ENCODE measurements at regions not wholly inside any gene's neighbourhood (a gene's known extent, or its start where the extent isn't known, plus 50 kb on each side); places are given as distances from the start of the nearest gene placed in this dataset.

DNA sequence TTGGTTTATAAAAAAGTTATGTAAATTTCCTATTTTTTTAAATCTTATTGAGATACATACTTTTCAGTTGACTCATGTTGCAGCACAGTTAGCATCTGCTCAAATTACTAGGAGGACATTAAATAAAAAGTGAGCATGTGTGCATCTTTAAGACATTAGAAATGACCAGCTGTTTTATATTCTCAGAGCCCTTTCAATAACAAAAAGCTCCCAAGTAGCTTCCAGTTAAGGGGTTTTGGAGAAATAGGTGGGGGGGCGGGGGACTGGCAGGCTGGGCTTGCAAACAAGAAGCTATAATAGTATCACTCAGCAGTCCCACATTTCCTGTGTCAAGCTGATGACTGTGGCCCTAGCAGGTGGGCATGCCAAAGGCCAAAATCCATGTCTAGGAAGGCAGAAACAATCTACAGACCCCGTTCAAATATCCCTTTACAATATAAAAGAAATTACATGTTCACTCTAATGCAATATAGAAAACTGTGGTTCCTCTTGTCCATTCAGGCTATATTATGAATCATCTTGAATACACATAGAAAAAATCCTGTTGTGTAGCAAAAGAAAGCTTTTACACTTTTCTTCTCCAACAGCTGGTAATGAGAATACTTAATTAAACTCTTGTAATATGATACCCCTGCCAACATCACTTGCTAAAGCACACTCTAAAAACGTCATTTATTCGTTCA lies 1713.2 kb upstream of the SLC10A2 start:
- no peak for DNase-seq

DNA sequence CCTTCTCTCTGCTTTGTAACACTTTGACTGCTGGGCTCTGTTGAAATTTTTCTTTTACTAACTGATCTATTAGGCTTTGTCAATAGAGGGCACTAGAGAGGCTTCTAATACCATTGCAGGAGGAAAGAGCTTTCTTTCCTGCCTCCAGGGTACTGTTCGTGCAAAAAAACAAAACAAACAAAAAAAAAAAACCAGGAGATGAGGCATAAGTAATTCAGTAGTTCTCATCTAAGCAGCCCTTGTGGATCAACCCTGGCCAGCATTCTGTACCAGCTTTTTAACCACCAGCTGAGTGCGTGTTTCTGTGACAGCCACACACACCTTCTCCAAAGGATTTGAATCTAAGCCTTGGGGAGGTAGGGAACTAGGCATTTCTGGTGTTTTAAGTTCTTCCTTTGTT lies 1707.6 kb upstream of the SLC10A2 start:
- no peak for DNase-seq

DNA sequence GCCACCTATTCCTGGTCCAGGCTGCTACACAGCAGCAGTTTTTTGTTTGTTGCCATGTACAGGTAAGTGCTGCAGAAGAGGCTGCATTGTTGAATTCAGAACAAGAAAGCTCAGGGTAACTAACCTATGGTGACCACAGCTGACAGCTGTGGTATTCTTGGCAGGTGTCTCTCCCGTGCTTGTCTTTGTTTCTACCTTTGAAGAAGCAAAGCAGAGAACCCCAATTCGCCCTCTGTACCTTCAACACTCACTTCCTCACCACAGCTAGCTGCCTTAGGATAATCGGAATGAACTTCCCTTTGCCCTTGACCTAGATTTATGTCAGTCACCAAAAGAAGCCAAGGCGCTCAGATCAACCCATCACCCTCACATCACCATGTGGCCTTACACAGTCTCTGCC lies 1703.3 kb upstream of the SLC10A2 start:
- no peak for DNase-seq

DNA sequence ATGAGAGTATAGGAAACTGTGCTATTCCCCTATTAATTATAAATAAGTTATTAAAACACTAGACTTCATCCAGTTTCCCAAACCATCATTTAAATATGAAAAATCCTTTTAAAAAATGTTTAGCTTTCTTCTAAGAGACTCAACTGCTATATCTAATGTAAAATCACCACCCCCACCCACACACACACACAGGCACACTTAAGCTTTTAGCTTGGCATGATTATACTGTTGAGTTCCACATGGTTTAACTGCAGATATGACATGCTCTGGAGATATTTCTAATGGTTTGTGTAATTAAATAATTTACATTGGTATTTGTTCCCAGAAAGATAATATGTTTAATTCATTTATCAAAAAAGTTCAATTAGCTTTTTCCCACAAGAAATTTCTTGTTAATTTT lies 1700.1 kb upstream of the SLC10A2 start:
- no peak for DNase-seq

DNA sequence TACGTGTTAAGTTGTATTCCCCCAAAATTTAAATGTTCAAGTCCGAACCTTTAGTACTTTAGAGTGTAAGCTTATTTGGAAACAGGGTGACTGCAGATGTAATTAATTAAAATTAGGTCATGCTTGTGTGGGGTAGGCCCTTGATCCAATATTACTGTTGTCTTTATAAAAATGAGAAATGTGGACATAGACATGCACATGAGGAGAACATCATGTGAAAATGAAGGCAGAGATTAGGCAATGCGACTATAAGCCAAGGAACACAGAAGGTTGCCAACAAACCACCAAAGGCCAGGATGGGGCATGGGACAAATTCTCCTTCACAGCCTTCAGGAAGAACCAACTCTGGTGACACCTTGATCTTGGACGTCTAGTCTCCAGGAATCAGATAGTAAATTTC lies 1698.4 kb upstream of the SLC10A2 start:
- DNase-seq = no peak

DNA sequence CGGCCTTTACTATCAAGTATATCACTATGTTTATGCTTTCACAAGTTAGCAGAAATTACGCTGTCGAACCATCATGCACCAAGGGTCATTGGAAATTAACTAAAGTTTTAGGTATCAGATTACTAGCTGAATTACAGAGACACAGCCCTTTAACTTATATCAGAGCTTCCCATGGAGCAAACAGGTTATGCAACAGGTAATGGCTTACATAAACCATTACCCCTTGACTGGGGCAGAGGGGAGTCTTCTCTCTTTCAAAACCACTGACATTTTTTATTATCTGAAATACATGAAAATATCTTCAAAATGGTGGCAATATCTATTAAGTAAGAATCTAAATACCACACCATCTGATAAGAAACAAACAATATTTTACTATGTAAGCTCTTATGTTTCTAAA lies 1692.9 kb upstream of the SLC10A2 start:
- no peak for DNase-seq

DNA sequence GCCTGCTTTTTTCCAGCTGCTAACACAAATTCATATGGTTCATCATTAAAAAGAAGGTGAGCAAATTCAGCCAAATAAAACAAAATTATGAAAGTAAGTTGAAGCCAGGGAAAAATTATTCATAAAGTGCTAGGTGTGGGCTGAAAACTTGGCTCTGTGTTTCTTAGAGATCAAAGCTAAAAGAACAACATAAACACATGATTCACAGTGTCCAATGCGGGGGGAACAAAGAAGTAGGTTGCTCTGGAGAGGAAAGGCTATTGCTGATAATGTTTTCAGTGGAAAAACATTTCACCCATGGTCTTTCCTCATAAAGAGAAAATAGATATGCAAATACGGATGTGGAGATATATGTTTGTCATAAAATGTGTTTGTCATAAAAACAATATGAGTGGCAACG lies 1691.5 kb upstream of the SLC10A2 start:
- DNase-seq = no peak

DNA sequence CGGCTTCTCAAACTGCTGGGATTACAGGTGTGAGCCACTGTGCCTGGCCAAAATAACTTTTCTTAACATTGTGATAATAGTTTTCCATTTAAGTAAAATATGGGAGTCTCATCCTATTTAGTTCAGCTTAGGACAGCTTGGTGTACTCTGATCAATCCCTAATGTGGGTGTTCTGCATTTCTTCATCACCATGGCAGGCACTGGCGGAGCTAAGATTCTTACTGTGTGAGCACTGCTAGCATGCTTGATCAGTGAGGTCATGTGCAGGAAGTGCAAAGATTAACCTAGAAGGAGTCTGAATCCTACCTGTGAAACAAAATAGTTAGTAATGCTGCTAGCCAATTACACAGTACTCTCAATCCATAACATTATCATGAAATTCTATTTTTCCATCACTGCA lies 1684.2 kb upstream of the SLC10A2 start:
- no peak for DNase-seq

DNA sequence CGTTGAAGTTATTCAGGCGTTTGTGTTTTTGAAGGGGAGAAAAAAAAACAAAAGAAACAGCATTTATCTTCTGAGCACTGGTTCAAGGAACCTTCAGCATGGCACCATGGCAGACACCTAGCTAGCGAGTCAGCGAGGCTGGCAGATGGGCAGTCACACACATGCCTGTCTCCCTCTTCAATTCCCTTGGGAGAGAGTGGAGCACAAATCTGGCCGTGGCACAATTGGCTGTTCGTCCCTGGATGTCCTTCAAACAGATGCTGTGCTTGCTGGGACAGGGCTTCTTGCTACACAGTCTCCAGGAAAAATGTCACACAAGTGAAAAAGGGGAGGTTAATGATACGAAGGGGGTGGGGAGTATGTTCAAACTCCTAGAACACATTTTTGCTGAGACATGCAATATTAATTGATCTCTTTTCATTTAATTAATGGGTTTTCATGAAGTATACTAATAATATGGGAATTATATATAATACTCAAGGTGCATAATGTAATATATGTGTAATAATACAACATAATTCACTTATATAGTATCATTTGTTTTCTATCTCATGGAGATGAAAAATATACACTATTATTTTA lies 1674.5 kb upstream of the SLC10A2 start:
- DNase-seq = no peak

DNA sequence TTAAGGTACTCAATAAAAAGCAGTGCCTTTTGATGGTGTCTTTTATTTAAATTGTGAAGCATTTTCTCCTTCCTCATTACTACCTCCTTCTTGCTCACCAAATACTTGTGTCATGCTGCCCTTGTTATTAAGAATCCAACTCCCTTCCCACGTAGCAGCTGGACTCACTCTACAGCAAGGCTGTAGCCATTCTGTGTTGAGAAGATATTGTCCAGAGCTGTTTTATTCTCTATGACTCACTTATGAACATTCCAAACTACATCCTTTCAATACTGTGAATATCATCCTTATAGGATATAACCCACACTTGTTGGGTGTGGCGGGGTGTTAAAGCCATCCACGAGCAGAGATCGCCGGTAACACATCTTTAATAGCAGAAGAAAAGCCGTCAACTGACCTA lies 1671.5 kb upstream of the SLC10A2 start:
- DNase-seq = no peak

DNA sequence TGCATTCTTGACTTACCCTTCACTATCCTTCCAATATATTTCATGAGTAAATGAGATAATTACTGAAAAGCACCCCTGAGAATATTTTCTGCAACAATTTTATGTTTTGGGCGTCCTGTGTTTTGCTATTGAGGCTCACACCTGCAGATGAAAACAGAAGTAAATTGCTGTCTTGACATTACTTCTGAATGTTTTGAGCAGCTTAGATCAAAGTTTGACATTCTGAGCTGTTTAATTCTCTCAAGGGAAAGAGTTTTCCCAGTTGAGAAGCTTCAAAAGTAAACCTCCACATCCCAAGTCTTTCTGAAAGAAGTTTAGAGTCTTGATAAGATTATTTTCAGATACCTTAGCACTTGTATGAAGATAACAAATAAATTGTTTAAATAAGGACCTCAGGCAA lies 1667.2 kb upstream of the SLC10A2 start:
- DNase-seq = no peak

DNA sequence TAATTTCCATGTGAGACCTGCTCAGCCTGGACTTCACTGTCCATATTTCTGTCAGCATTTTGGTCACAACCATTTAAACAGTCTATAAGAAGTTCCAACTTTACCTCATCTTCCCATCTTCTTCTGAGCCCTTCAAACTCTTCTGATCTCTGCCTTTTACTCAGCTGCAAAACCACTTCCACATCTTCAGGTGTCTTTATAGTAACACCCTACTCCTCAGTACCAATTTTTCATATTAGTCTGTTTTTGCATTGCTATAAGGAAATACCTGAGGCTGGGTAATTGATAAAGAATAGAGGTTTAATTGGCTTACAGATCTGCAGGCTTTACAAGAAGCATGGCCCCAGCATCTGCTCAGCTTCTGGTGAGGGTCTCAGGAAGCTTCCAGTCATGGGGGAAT lies 1648.9 kb upstream of the SLC10A2 start:
- DNase-seq = no peak

DNA sequence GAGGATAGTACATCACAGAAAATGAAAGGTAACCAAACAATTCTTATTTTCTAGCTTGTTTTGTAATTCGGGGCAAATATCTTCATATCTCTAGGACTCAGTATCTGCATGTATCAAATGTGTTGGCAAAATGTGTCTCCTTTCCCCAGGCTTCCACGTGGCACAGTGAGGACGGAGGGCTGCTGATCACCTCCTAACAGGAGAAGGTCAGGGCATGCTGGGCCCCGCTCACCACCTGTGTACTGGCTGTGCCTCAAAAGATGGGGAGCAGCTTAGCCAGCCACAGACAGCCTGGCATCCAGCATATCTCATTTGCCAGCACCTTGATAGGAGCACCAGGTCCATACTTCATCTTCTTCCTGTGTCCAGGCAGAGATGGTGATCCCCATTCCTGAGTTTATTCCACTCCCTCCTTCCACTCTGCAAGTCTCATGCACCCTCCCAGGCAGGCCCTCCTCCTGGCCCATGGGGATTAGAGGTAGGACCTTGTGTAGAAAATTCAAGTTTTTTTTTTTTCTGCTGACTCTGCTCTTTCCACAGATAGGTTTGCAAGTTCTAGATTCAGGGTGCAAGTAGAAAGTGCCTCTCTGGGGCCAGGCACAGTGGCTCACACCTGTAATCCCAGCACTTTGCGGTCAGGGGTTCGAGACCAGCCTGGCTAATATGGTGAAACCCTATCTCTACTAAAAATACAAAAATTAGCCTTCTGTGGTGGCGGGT lies 1639.0 kb upstream of the SLC10A2 start:
- DNase-seq = no peak

DNA sequence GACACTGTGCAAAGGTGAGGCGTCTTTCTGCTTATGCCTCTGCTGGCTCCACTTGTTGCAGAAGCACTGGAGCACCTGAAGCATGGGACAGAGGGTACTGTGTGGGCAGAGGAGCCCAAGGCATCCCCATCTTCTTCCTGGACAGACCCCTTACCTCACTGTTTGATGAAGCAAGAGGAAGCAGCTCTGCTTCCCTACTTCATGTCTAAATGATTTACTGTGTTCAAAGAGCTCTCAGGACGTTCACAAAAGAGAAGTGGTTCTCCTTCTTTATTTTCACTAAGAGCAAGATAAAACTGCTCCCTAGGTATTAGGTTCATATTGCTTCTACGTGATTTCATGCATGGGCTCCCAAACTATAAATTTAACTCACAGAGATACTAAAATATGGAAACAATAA lies 1635.4 kb upstream of the SLC10A2 start:
- DNase-seq = no peak

DNA sequence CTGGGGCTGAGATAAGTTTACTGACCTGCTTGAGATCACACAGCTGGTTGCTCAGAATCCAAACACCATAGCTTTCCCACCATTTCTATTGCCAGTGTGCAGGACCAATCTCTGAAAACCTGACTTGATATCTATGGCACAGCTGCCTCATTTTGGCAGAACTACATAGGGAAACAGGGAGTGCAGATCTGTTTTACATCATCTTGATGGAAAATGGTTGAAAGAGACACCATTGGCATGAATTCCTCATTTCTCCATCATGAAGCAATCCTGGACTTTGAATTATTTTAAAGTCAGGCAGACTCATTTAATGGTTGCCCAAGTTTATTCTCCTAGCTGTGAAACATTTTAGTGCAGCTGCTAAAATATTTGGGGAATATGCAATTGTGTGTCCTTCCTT lies 1628.2 kb upstream of the SLC10A2 start:
- DNase-seq = no peak

DNA sequence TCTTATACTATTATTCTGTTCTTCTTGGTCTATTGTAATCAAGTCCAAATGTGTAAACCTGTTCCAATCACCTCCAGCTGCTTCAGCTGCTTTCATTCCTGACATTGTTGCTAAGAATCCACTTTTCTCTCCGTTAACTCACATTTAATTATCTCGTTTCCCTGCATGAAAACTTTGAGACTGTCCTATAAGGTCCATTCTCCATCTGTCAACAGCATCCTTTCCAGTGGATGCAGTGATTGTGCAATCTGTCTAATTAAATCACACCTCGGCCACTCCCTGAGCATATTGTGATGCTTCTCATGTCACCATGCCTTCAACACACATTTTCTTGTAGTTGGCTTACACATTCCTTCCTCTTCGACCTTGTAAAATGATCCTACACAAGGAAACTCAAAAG lies 1626.9 kb upstream of the SLC10A2 start:
- DNase-seq = no peak

DNA sequence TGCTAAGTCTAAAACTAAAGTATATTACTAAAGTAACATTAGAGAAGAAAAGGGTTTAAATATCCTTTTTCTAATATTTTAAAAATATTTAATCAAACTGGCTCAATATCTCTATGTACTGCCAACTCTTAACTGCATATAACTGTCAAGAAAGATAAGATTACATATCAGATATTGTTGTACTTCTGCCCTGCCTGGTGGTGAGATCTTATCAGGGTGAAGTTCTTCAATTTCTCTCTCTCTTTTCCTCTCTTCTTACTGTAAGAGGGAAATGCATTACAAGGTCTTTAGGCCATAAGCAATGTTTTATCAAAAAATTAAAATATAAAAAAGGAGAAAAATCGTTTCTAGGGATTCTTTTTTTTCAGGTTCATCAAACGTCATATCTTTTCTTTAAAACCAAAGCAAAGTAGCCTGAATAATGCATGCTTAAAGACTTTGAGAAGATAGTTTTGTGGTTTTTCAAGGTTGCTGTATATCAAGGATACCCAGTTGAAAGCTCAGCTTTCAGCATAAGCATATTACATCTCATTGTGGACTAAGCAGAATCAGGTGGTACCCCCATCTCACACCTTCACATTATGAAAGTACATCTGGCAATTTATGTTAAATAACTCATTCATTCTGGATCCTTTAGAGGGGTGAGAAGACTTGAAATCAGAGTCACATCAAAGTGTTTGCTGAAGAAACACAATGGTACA lies 1625.7 kb upstream of the SLC10A2 start:
- no peak for DNase-seq

DNA sequence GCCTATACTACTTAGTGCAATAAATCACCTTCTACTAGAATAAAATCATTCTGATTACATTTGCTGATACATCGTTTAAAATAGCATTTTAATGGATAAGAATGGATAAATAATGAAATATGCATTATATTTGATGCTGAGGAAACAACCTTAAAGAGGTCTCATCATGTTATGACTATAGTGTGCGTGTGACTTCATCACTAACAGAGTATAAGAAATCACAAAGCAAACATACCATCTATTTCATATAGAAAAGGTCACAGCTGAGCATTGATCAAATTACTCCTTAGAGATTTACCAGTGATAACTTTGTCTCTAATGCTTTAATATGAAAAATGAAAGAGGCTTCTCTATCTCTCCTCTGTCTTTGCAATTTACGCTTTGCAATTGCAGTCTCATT lies 1620.3 kb upstream of the SLC10A2 start:
- no peak for DNase-seq

DNA sequence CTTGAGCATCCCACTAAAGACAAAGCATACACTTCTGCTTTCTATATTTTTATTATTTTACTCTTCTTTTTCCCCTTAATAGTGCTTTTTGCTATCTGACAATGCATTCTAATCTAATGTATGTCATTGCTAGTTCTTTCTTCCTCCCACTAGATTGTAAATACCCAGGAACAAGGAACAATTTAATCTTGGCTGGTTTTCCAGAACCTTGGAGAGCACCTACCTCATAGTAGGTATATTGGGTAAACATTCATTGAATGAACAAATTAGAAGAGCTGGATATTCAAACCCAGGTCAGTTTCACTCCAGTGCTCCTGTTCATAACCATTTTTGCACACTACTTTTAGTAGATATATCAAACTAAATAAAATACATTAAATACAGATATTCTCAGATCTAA lies 1617.6 kb upstream of the SLC10A2 start:
- no peak for DNase-seq

DNA sequence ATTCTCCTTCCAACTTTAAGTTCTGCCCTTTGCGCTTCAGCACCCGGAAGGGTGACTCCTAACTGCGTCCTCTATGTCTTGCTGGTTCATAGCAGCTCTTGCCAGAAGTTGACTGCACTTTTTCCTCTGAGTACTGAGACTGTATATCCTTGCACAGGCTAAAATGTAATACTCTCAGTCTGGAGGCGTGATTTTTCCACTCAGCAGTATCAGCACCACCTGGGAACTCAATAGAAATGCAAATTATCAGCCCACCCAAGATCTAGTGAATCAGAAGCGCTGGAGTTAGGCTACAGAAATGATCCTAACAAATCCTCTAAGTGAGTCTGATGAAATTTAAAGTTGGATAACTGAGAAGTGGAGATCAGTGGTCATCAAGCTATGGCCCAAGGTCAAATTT lies 1611.9 kb upstream of the SLC10A2 start:
- DNase-seq = no peak

DNA sequence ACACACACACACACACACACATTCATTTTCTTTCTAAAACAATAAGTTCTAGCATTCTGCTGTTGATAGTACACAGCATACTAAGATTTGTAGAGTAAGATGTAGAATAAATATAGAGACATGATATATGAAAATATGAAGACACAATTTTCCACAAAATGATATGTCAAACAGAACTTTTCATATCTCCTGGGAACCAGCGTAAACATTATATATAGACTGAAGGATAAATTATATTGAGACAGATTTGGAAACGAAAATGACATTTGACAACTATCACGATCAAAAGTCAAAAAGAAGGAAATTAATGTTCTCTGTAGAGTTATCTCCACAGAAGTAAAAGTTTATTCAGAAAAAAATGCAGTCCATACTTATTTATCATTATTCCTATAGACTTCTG lies 1605.7 kb upstream of the SLC10A2 start:
- no peak for DNase-seq

DNA sequence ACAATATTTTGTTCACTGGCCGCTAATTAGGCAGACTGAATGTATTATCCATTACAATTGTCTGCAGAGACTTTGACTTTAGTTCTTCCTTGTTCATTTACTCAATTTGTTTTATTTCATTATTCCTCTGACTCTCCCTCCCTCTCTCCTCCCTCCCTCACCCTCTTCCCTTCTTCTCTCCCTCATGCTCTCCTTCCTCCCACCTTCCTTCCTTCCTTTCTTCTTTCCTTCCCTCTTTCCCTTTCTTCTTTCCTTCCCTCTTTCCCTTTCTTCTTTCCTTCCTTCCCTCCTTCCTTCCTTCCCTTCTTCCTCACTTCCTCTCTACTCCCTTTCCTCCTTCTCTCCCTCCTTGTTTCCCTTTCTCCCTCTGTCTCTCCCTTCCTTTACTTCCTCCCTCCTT lies 1591.0 kb upstream of the SLC10A2 start:
- no peak for DNase-seq

DNA sequence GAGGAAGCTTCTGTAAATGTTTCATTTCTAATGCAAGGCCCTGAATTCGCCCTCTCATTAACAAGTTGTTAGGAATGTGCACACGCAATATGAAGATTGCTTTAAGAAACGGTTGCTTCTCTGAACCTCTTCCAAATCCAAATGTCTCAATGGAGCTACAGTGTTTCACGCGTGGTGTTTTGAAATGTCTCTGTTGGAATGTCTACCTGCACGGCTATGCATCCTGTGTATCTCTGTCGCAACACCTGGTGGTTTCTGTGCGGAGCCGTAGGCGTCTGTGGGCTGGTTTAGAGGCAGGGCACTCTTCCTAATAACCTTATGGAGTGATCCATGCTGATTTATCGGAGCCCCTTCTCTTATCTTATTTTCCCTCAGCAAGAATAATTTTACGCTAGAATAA lies 1584.2 kb upstream of the SLC10A2 start:
- no peak for DNase-seq

DNA sequence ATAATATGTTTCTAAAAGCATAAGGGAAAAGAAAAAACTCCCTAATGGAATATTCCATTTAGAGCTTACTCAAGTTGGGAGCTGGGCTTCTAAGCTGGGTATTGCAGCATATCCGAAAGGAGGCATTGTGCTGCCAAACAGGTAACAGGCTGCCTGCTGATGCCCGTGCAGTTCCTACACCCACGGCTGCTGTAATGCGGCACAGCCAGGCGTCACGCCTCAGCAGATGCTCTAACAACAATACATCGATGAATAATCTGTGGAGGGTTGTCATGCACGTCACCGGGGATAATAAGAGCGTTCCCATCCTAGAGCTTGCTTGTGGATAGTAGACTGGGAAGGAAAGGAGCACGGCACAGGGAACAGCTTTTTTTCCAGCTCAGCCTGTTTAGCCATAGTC lies 1582.1 kb upstream of the SLC10A2 start:
- DNase-seq = no peak

Data from activated naive CD4-positive, alpha-beta T cell treated with Interleukin-2 at 50 U/mL for 16 hours (primary cell).